Loucy (cell line): ENCODE measurements at regions not wholly inside any gene's neighbourhood (a gene's known extent, or its start where the extent isn't known, plus 50 kb on each side); places are given as distances from the start of the nearest gene placed in this dataset.
"Not testable (repeated sequence)": the region's sequence is repeated elsewhere in the genome, so short reads cannot be mapped to it uniquely, and the experiment has no call there.

Source experiments
- H2AFZ ChIP-seq: fragments of 200-600 bp; sonication (generic); 2 replicates; pipeline ENCODE4 v1.6.0; 2016; ENCODE audit warnings: antibody characterized with exemption, mild to moderate bottlenecking, low read length, moderate library complexity
- H3F3A ChIP-seq: fragments of 200-600 bp; 2 replicates; pipeline ENCODE4 v1.6.0; 2016; ENCODE audit warnings: antibody characterized with exemption, low read depth, mild to moderate bottlenecking
- H3K27me3 ChIP-seq: fragments of 200-600 bp; sonication (generic); 2 replicates; pipeline ENCODE4 v1.6.1; 2014; ENCODE audit warnings: low read length, mild to moderate bottlenecking; ENCODE audit not compliant: insufficient read depth, poor library complexity, severe bottlenecking
- H3K36me3 ChIP-seq: fragments of 200-600 bp; sonication (generic); 2 replicates; pipeline ENCODE4 v1.6.1; 2016; ENCODE audit warnings: low read length; ENCODE audit not compliant: insufficient read depth
- H3K4me1 ChIP-seq: fragments of 200-600 bp; sonication (generic); 2 replicates; pipeline ENCODE4 v1.5.1; 2014; ENCODE audit warnings: low read length, mild to moderate bottlenecking; ENCODE audit not compliant: insufficient read depth, poor library complexity, severe bottlenecking
- H3K4me2 ChIP-seq: fragments of 200-600 bp; sonication (generic); 2 replicates; pipeline ENCODE4 v1.6.0; 2014; ENCODE audit warnings: antibody characterized with exemption, low read length, low read depth, mild to moderate bottlenecking; ENCODE audit not compliant: poor library complexity, severe bottlenecking
- H3K4me3 ChIP-seq: fragments of 200-600 bp; sonication (generic); 2 replicates; pipeline ENCODE4 v1.5.1; 2014; ENCODE audit warnings: low read length, mild to moderate bottlenecking, mixed read lengths; ENCODE audit not compliant: poor library complexity, severe bottlenecking
- H3K79me2 ChIP-seq: fragments of 200-600 bp; sonication (generic); 2 replicates; pipeline ENCODE4 v1.6.1; 2014; ENCODE audit warnings: low read length; ENCODE audit not compliant: insufficient read depth
- H3K9ac ChIP-seq: fragments of 200-600 bp; sonication (generic); 2 replicates; pipeline ENCODE4 v1.6.0; 2014; ENCODE audit warnings: mild to moderate bottlenecking, low read depth, low read length, moderate library complexity; ENCODE audit not compliant: poor library complexity, severe bottlenecking
- H3K9me2 ChIP-seq: fragments of 200-600 bp; sonication (generic); replicated peaks from 2 replicates; pipeline ENCODE4 v1.6.1; 2016; ENCODE audit warnings: low read depth, low read length, mixed read lengths
- H3K9me3 ChIP-seq: fragments of 200-600 bp; sonication (generic); 2 replicates; pipeline ENCODE4 v1.6.1; 2014; ENCODE audit warnings: mild to moderate bottlenecking, antibody characterized with exemption, low read length, low read depth; ENCODE audit not compliant: insufficient read depth
- H4K20me1 ChIP-seq: fragments of 200-600 bp; sonication (generic); 2 replicates; pipeline ENCODE4 v1.6.0; 2014; ENCODE audit warnings: antibody characterized with exemption, low read length, mild to moderate bottlenecking; ENCODE audit not compliant: insufficient read depth, poor library complexity, severe bottlenecking
- CTCF ChIP-seq: fragments of 200-600 bp; sonication (generic); conservative IDR thresholded peaks from 2 replicates; pipeline ENCODE4 v1.5.1; 2014; ENCODE audit warnings: mild to moderate bottlenecking, antibody characterized with exemption, low read length
- EZH2phosphoT487 ChIP-seq: fragments of 200-600 bp; IDR thresholded peaks from 2 replicates; pipeline ENCODE4 v1.6.1; 2018; ENCODE audit warnings: antibody characterized with exemption, mild to moderate bottlenecking, moderate library complexity, borderline replicate concordance

- TF ChIP-seq CTCF (no peak), EZH2phosphoT487 (no peak)
- no peaks in the 10 kb centered on the region for H3K36me3 ChIP-seq
- no peaks in the 10 kb centered on the region for H3K4me1 ChIP-seq
- no peaks in the 10 kb centered on the region for H3F3A ChIP-seq
- no peak overlapping the region for H2AFZ ChIP-seq
- H4K20me1 ChIP-seq: no peaks in the 10 kb centered on the region
- no peak overlapping the region for H3K4me2 ChIP-seq
- no peaks in the 10 kb centered on the region for H3K79me2 ChIP-seq
- no peaks in the 10 kb centered on the region for H3K9me3 ChIP-seq
- H3K9me2 ChIP-seq: no peaks in the 10 kb centered on the region
- no peaks in the 10 kb centered on the region for H3K27me3 ChIP-seq
- H3K4me3 ChIP-seq: no peak overlapping the region
- H3K9ac ChIP-seq: no peak overlapping the region
Measured at GRCh38 chr2:223294756-223295155, 242.8 kb downstream of the KCNE4 start.

- H3K9me3 ChIP-seq: no peaks in the 10 kb centered on the region
- no peak overlapping the region for H2AFZ ChIP-seq
- H3K27me3 ChIP-seq: no peaks in the 10 kb centered on the region
- H3K79me2 ChIP-seq: no peaks in the 10 kb centered on the region
- H3F3A ChIP-seq: no peaks in the 10 kb centered on the region
- no peak overlapping the region for H3K9ac ChIP-seq
- no peaks in the 10 kb centered on the region for H3K36me3 ChIP-seq
- H4K20me1 ChIP-seq: no peaks in the 10 kb centered on the region
- H3K4me3 ChIP-seq: no peak overlapping the region
- no peaks in the 10 kb centered on the region for H3K9me2 ChIP-seq
- H3K4me2 ChIP-seq: no peak overlapping the region
- TF ChIP-seq EZH2phosphoT487 (no peak), CTCF (no peak)
- no peaks in the 10 kb centered on the region for H3K4me1 ChIP-seq
Measured at GRCh38 chr2:223297788-223298187, 245.8 kb downstream of the KCNE4 start.

- not testable (repeated sequence) for H3K4me1 ChIP-seq, H3K4me2 ChIP-seq, H3K4me3 ChIP-seq, H3K27me3 ChIP-seq, H3K9ac ChIP-seq, H4K20me1 ChIP-seq, H2AFZ ChIP-seq, H3K9me2 ChIP-seq, H3K9me3 ChIP-seq, H3K36me3 ChIP-seq, H3F3A ChIP-seq, H3K79me2 ChIP-seq
Measured at GRCh38 chr2:223298329-223298728, 246.3 kb downstream of the KCNE4 start.

GRCh38 chr2:223300326-223300725 lies 248.3 kb downstream of the KCNE4 start:
- Histone ChIP-seq H2AFZ (no peak overlapping the region), H3F3A (no peaks in the 10 kb centered on the region), H3K79me2 (no peaks in the 10 kb centered on the region), H3K4me2 (no peak overlapping the region), H3K9me3 (no peaks in the 10 kb centered on the region), H3K36me3 (no peaks in the 10 kb centered on the region), H3K4me3 (no peak overlapping the region), H3K9me2 (no peaks in the 10 kb centered on the region), H3K27me3 (no peaks in the 10 kb centered on the region), H4K20me1 (no peaks in the 10 kb centered on the region), H3K4me1 (no peaks in the 10 kb centered on the region), H3K9ac (no peak overlapping the region)
- TF ChIP-seq CTCF: no peak
- TF ChIP-seq EZH2phosphoT487: no peak
